GM23248 (cell line): ENCODE measurements at regions not wholly inside any gene's neighbourhood (a gene's known extent, or its start where the extent isn't known, plus 50 kb on each side); places are given as distances from the start of the nearest gene placed in this dataset.

Source experiments
- EZH2 ChIP-seq: fragments of 200-600 bp; sonication (generic); IDR thresholded peaks from 2 replicates; pipeline ENCODE4 v1.6.1; 2018; ENCODE audit warnings: antibody characterized with exemption, mild to moderate bottlenecking; ENCODE audit not compliant: insufficient read depth, poor library complexity, severe bottlenecking
- EZH2phosphoT487 ChIP-seq: fragments of 200-600 bp; sonication (generic); IDR thresholded peaks from 2 replicates; pipeline ENCODE4 v1.6.1; 2018; ENCODE audit warnings: antibody characterized with exemption, moderate library complexity, mild to moderate bottlenecking, low read depth; ENCODE audit not compliant: insufficient read depth

- TF ChIP-seq EZH2phosphoT487, result no peak
- TF ChIP-seq EZH2, result no peak
Measured at GRCh38 chr13:82356667-82357410, 1525.4 kb downstream of the SLITRK1 start.
